ENCODE measurements at regions not wholly inside any gene's neighbourhood (a gene's known extent, or its start where the extent isn't known, plus 50 kb on each side); places are given as distances from the start of the nearest gene placed in this dataset.

GRCh38 chr20:11045412-11046175 lies 371.8 kb upstream of the JAG1 start:
- H3K4me3 ChIP-seq (ENCODE audit: control insufficient read depth, low read depth, low read length), result no peak overlapping the region
- DNase-seq (ENCODE audit: low read depth), result no peak
- no peak for TF ChIP-seq CTCF (conservative IDR thresholded peaks at IDR 0.05; ENCODE audit: control insufficient read depth, insufficient read depth, low read depth, low read length)

GRCh38 chr20:11047559-11047958 lies 373.8 kb upstream of the JAG1 start:
- no peak overlapping the region for H3K4me3 ChIP-seq (ENCODE audit: control insufficient read depth, low read depth, low read length)
- TF ChIP-seq CTCF (conservative IDR thresholded peaks at IDR 0.05; ENCODE audit: control insufficient read depth, insufficient read depth, low read depth, low read length), result no peak
- DNase-seq (ENCODE audit: low read depth), result peak; percentile 0

GRCh38 chr20:11048739-11049138 lies 374.9 kb upstream of the JAG1 start:
- no peak overlapping the region for H3K4me3 ChIP-seq (ENCODE audit: control insufficient read depth, low read depth, low read length)
- no peak for DNase-seq (ENCODE audit: low read depth)
- no peak for TF ChIP-seq CTCF (conservative IDR thresholded peaks at IDR 0.05; ENCODE audit: control insufficient read depth, insufficient read depth, low read depth, low read length)

GRCh38 chr20:11050350-11050749 lies 376.6 kb upstream of the JAG1 start:
- no peak for DNase-seq (ENCODE audit: low read depth)
- TF ChIP-seq CTCF (conservative IDR thresholded peaks at IDR 0.05; ENCODE audit: control insufficient read depth, insufficient read depth, low read depth, low read length), result no peak
- no peak overlapping the region for H3K4me3 ChIP-seq (ENCODE audit: control insufficient read depth, low read depth, low read length)

GRCh38 chr20:11051136-11051535 lies 377.3 kb upstream of the JAG1 start:
- H3K4me3 ChIP-seq (ENCODE audit: control insufficient read depth, low read depth, low read length), result no peak overlapping the region
- no peak for DNase-seq (ENCODE audit: low read depth)
- no peak for TF ChIP-seq CTCF (conservative IDR thresholded peaks at IDR 0.05; ENCODE audit: control insufficient read depth, insufficient read depth, low read depth, low read length)

GRCh38 chr20:11053310-11053709 lies 379.5 kb upstream of the JAG1 start:
- H3K4me3 ChIP-seq (ENCODE audit: control insufficient read depth, low read depth, low read length), result no peak overlapping the region
- no peak for TF ChIP-seq CTCF (conservative IDR thresholded peaks at IDR 0.05; ENCODE audit: control insufficient read depth, insufficient read depth, low read depth, low read length)
- DNase-seq (ENCODE audit: low read depth), result no peak

All from fibroblast of mammary gland (primary cell).